ACC112 (cell line): ENCODE measurements at regions not wholly inside any gene's neighbourhood (a gene's known extent, or its start where the extent isn't known, plus 50 kb on each side); places are given as distances from the start of the nearest gene placed in this dataset.
"Not testable (repeated sequence)": the region's sequence is repeated elsewhere in the genome, so short reads cannot be mapped to it uniquely, and the experiment has no call there.

Source experiments
- H2AFZ ChIP-seq: fragments of 200-600 bp; sonication (generic); one replicate; pipeline ENCODE4 v1.6.0; 2017; ENCODE audit warnings: antibody characterized with exemption, low read length; ENCODE audit not compliant: unreplicated experiment
- H3K27ac ChIP-seq: fragments of 200-600 bp; sonication (generic); 2 replicates; pipeline ENCODE4 v1.5.1; 2014; ENCODE audit warnings: low read depth, mild to moderate bottlenecking, antibody characterized with exemption, low read length, moderate library complexity
- H3K27me3 ChIP-seq: fragments of 200-600 bp; sonication (generic); 2 replicates; pipeline ENCODE4 v1.6.1; 2014; ENCODE audit warnings: mild to moderate bottlenecking, antibody characterized with exemption, low read length, moderate library complexity, mixed read lengths; ENCODE audit not compliant: insufficient read depth
- H3K36me3 ChIP-seq: fragments of 200-600 bp; sonication (generic); 2 replicates; pipeline ENCODE4 v1.6.1; 2016; ENCODE audit warnings: mild to moderate bottlenecking, antibody characterized with exemption, low read length, moderate library complexity, mixed read lengths; ENCODE audit not compliant: insufficient read depth
- H3K4me1 ChIP-seq: fragments of 200-600 bp; sonication (generic); one replicate; pipeline ENCODE4 v1.6.1; 2016; ENCODE audit warnings: low read length, mixed read lengths; ENCODE audit not compliant: insufficient read depth, unreplicated experiment, control insufficient read depth
- H3K4me3 ChIP-seq: fragments of 200-600 bp; sonication (generic); 2 replicates; pipeline ENCODE4 v1.5.1; 2014; ENCODE audit warnings: mild to moderate bottlenecking, low read depth, low read length
- H3K79me2 ChIP-seq: fragments of 200-600 bp; sonication (generic); one replicate; pipeline ENCODE4 v1.6.0; 2016; ENCODE audit warnings: low read length; ENCODE audit not compliant: control insufficient read depth, unreplicated experiment, insufficient read depth

- no peak overlapping the region for H3K4me3 ChIP-seq
- no peak overlapping the region for H2AFZ ChIP-seq
- H3K27me3 ChIP-seq, result no peaks in the 10 kb centered on the region
- no peak overlapping the region for H3K27ac ChIP-seq
- no peaks in the 10 kb centered on the region for H3K79me2 ChIP-seq
- H3K4me1 ChIP-seq, result peaks cover 10% of the 10 kb centered on the region
- H3K36me3 ChIP-seq, result no peaks in the 10 kb centered on the region
Observed at GRCh38 chr17:71780596-71780995, 340.2 kb upstream of the SOX9 start.

GRCh38 chr17:71782021-71782420, 338.8 kb upstream of the SOX9 start:
- not testable (repeated sequence) for H3K4me1 ChIP-seq, H3K27ac ChIP-seq, H2AFZ ChIP-seq, H3K36me3 ChIP-seq, H3K27me3 ChIP-seq, H3K4me3 ChIP-seq, H3K79me2 ChIP-seq

GRCh38 chr17:71790791-71791190, 330.0 kb upstream of the SOX9 start:
- H3K79me2 ChIP-seq, result no peaks in the 10 kb centered on the region
- 0 out of 2 replicates have a peak overlapping the region, but pooled peaks have one; percentile 17 for H3K27ac ChIP-seq
- H3K36me3 ChIP-seq, result no peaks in the 10 kb centered on the region
- H3K4me1 ChIP-seq, result peaks cover 26% of the 10 kb centered on the region
- H3K4me3 ChIP-seq, result peak overlapping the region; percentile 32; the same call in 1 of the 2 replicates
- H2AFZ ChIP-seq, result peak overlapping the region; percentile 66
- H3K27me3 ChIP-seq, result no peaks in the 10 kb centered on the region

GRCh38 chr17:71791311-71791710, 329.5 kb upstream of the SOX9 start:
- no peaks in the 10 kb centered on the region for H3K27me3 ChIP-seq
- H3K4me1 ChIP-seq, result peaks cover 26% of the 10 kb centered on the region
- H3K4me3 ChIP-seq, result peak overlapping the region; percentile 32; the same call in 1 of the 2 replicates
- H2AFZ ChIP-seq, result peak overlapping the region; percentile 66
- H3K27ac ChIP-seq, result 0 out of 2 replicates have a peak overlapping the region, but pooled peaks have one; percentile 17
- H3K79me2 ChIP-seq, result no peaks in the 10 kb centered on the region
- no peaks in the 10 kb centered on the region for H3K36me3 ChIP-seq

GRCh38 chr17:71792966-71793365, 327.9 kb upstream of the SOX9 start:
- H2AFZ ChIP-seq, result peak overlapping the region; percentile 86
- H3K27ac ChIP-seq, result peak overlapping the region; percentile 81
- no peaks in the 10 kb centered on the region for H3K79me2 ChIP-seq
- peak overlapping the region; percentile 40; the same call in 1 of the 2 replicates for H3K4me3 ChIP-seq
- H3K36me3 ChIP-seq, result no peaks in the 10 kb centered on the region
- no peaks in the 10 kb centered on the region for H3K27me3 ChIP-seq
- peaks cover 26% of the 10 kb centered on the region for H3K4me1 ChIP-seq

GRCh38 chr17:71793518-71793917, 327.3 kb upstream of the SOX9 start:
- no peak overlapping the region; the same call in 1 of the 2 replicates for H3K4me3 ChIP-seq
- no peaks in the 10 kb centered on the region for H3K36me3 ChIP-seq
- no peaks in the 10 kb centered on the region for H3K27me3 ChIP-seq
- peaks cover 26% of the 10 kb centered on the region for H3K4me1 ChIP-seq
- H2AFZ ChIP-seq, result no peak overlapping the region
- H3K27ac ChIP-seq, result peak overlapping the region; percentile 81
- no peaks in the 10 kb centered on the region for H3K79me2 ChIP-seq

- no peaks in the 10 kb centered on the region for H3K27me3 ChIP-seq
- no peaks in the 10 kb centered on the region for H3K79me2 ChIP-seq
- peaks cover 12% of the 10 kb centered on the region for H3K4me1 ChIP-seq
- no peaks in the 10 kb centered on the region for H3K36me3 ChIP-seq
- no peak overlapping the region for H3K27ac ChIP-seq
- H3K4me3 ChIP-seq, result no peak overlapping the region
- no peak overlapping the region for H2AFZ ChIP-seq
Observed at GRCh38 chr17:71798701-71799100, 322.1 kb upstream of the SOX9 start.

- H3K79me2 ChIP-seq, result no peaks in the 10 kb centered on the region
- no peak overlapping the region for H2AFZ ChIP-seq
- H3K27ac ChIP-seq, result no peak overlapping the region
- H3K27me3 ChIP-seq, result no peaks in the 10 kb centered on the region
- no peaks in the 10 kb centered on the region for H3K36me3 ChIP-seq
- H3K4me1 ChIP-seq, result peaks cover 11% of the 10 kb centered on the region
- no peak overlapping the region for H3K4me3 ChIP-seq
Observed at GRCh38 chr17:71799657-71800056, 321.2 kb upstream of the SOX9 start.

GRCh38 chr17:71801301-71801700, 319.5 kb upstream of the SOX9 start:
- Histone ChIP-seq H3K4me1 (peaks cover 11% of the 10 kb centered on the region), H3K79me2 (no peaks in the 10 kb centered on the region), H2AFZ (peak overlapping the region; percentile 89), H3K27ac (no peak overlapping the region; the same call in 1 of the 2 replicates), H3K36me3 (no peaks in the 10 kb centered on the region), H3K27me3 (no peaks in the 10 kb centered on the region), H3K4me3 (peak overlapping the region; percentile 50; the same call in 1 of the 2 replicates)

GRCh38 chr17:71802663-71803062, 318.2 kb upstream of the SOX9 start:
- no peak overlapping the region for H2AFZ ChIP-seq
- H3K27ac ChIP-seq, result no peak overlapping the region
- H3K36me3 ChIP-seq, result no peaks in the 10 kb centered on the region
- H3K27me3 ChIP-seq, result no peaks in the 10 kb centered on the region
- no peaks in the 10 kb centered on the region for H3K79me2 ChIP-seq
- H3K4me1 ChIP-seq, result peaks cover 11% of the 10 kb centered on the region
- H3K4me3 ChIP-seq, result no peak overlapping the region

- Histone ChIP-seq H3K27me3 (no peaks in the 10 kb centered on the region), H3K4me1 (peaks cover 11% of the 10 kb centered on the region), H3K79me2 (no peaks in the 10 kb centered on the region), H3K36me3 (no peaks in the 10 kb centered on the region), H3K4me3 (no peak overlapping the region), H2AFZ (no peak overlapping the region), H3K27ac (no peak overlapping the region)
Observed at GRCh38 chr17:71803656-71804284, 317.1 kb upstream of the SOX9 start.
